GM06990 (cell line): ENCODE measurements at regions not wholly inside any gene's neighbourhood (a gene's known extent, or its start where the extent isn't known, plus 50 kb on each side); places are given as distances from the start of the nearest gene placed in this dataset.

ENCODE experiments used
- DNase-seq: peaks from one replicate; pipeline ENCODE4 v3.0.0-alpha.2; 2011; ENCODE audit not compliant: insufficient read length; ENCODE audit errors: extremely low read depth
- H3K27me3 ChIP-seq: replicated peaks from 2 replicates; pipeline ENCODE4 v1.6.0; 2011; ENCODE audit warnings: low read length; ENCODE audit not compliant: control insufficient read depth, insufficient read depth
- H3K36me3 ChIP-seq: 2 replicates; pipeline ENCODE4 v1.5.1; 2011; ENCODE audit warnings: low read length; ENCODE audit not compliant: control insufficient read depth, insufficient read depth
- H3K4me3 ChIP-seq: replicated peaks from 2 replicates; pipeline ENCODE4 v1.5.1; 2011; ENCODE audit warnings: low read depth, mild to moderate bottlenecking, control low read depth, low read length
- TF ChIP-seq, protein P1 (sequence below): IDR thresholded peaks from 2 replicates; pipeline ENCODE4 v1.5.1; 2011; ENCODE audit warnings: low read length, control low read depth, mild to moderate bottlenecking, inconsistent platforms; ENCODE audit not compliant: insufficient read depth, poor library complexity, severe bottlenecking

GRCh38 chr6:15026832-15027231, 219.0 kb upstream of the JARID2 start:
- Histone ChIP-seq H3K4me3 (no peak overlapping the region), H3K27me3 (no peaks in the 10 kb centered on the region), H3K36me3 (no peaks in the 10 kb centered on the region)
- no peak for DNase-seq
- TF ChIP-seq, protein P1, sequence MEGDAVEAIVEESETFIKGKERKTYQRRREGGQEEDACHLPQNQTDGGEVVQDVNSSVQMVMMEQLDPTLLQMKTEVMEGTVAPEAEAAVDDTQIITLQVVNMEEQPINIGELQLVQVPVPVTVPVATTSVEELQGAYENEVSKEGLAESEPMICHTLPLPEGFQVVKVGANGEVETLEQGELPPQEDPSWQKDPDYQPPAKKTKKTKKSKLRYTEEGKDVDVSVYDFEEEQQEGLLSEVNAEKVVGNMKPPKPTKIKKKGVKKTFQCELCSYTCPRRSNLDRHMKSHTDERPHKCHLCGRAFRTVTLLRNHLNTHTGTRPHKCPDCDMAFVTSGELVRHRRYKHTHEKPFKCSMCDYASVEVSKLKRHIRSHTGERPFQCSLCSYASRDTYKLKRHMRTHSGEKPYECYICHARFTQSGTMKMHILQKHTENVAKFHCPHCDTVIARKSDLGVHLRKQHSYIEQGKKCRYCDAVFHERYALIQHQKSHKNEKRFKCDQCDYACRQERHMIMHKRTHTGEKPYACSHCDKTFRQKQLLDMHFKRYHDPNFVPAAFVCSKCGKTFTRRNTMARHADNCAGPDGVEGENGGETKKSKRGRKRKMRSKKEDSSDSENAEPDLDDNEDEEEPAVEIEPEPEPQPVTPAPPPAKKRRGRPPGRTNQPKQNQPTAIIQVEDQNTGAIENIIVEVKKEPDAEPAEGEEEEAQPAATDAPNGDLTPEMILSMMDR, result no peak

DNA sequence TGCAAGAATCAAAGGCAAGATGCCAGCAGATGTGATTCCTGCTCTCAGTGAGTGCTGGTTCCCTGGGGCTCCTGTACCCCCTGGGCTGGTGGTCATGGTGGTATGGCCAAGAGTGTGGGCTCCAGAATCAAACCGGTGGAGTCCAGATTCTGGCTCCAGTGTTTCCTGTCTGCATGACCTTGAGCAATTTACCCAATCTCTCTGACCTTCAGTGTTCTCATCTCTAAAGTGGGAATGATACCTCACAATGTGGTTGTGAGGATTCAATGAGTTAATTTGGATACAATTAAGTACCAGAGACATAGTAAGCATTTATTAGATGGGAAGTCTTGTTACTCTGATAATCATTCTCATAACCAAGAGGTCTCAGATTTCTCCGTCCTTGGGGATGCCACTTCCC, 218.4 kb upstream of the JARID2 start:
- Histone ChIP-seq H3K36me3 (no peaks in the 10 kb centered on the region), H3K4me3 (no peak overlapping the region), H3K27me3 (no peaks in the 10 kb centered on the region)
- DNase-seq, result no peak
- TF ChIP-seq, protein P1, result no peak

- no peak overlapping the region for H3K4me3 ChIP-seq
- no peaks in the 10 kb centered on the region for H3K27me3 ChIP-seq
- H3K36me3 ChIP-seq, result no peaks in the 10 kb centered on the region
- TF ChIP-seq, protein P1, result no peak
- DNase-seq, result no peak
Measured at GRCh38 chr6:15032015-15032414, 213.9 kb upstream of the JARID2 start.

- Histone ChIP-seq H3K36me3 (no peaks in the 10 kb centered on the region), H3K4me3 (no peak overlapping the region), H3K27me3 (no peaks in the 10 kb centered on the region)
- DNase-seq, result no peak
- TF ChIP-seq, protein P1, result no peak
Measured at GRCh38 chr6:15033850-15034203, 212.0 kb upstream of the JARID2 start.

DNA sequence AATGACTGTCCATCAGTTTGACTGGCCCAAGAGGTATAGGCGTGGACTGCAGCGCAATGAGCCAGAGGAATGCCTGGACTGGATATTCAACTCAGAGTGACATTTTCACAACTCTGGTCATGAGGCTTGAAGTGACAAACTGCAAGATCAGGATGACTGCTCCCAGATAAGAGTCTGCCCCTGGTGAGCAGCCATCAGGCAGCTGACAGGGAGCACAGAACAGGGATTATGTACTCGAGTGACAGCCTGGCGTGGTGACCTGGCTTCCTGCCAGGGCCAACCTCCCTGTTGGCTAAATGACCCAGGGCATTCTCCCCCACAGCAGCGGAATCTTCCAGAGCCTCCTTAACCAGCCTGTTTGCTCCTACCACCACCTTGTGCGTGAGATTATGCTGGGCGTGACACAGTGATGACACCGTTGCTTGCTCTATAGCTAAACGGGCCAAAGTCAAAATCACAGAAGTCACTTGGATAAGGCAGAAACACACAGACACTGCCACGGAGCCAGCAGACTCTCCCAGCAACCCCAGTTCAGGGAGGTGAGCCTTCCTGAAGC, 209.1 kb upstream of the JARID2 start:
- H3K4me3 ChIP-seq, result no peak overlapping the region
- TF ChIP-seq, protein P1, result no peak
- DNase-seq, result no peak

GRCh38 chr6:15037253-15037652, 208.6 kb upstream of the JARID2 start:
- TF ChIP-seq, protein P1, result no peak
- DNase-seq, result no peak
- Histone ChIP-seq H3K36me3 (no peaks in the 10 kb centered on the region), H3K27me3 (no peaks in the 10 kb centered on the region), H3K4me3 (no peak overlapping the region)

More for the DNA sequence above, 209.1 kb upstream of the JARID2 start:
- Histone ChIP-seq H3K27me3 (no peaks in the 10 kb centered on the region), H3K36me3 (no peaks in the 10 kb centered on the region)
